ENCODE measurements at regions not wholly inside any gene's neighbourhood (a gene's known extent, or its start where the extent isn't known, plus 50 kb on each side); places are given as distances from the start of the nearest gene placed in this dataset.

DNA sequence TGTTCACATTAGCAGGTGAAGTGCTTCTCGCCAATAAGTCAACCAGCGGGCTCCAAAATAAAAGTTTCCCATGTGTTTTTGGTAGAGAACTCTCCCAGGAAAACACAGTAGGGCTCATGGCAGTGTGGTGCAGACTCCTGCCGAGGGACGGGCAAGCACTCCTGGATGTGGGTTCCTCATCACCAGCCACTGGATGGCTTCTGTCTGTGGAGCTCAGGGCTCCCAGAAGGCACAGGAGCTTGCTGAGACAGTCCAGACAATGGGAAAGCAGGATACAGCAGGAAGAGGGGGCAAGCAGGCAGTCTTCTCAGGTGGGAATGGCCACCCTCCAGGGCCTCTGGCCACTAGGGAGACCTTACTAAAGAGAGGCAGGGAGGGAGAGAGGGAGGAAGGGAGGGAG lies 142.4 kb downstream of the HSD17B3 start:
- peaks cover 0 to 24% of the 10 kb centered on the region in 2 donors for H3K4me1 ChIP-seq (ENCODE audit: control insufficient read depth in 2 of 2, insufficient read depth in 2 of 2, low read length in 2 of 2)
- H3K36me3 ChIP-seq (ENCODE audit: control insufficient read depth in 2 of 2, insufficient read depth in 2 of 2, low read length in 1 of 2) = no peaks in the 10 kb centered on the region
- H3K9me3 ChIP-seq (ENCODE audit: control insufficient read depth in 2 of 2, insufficient read depth in 1 of 2, low read length in 1 of 2) = no peaks in the 10 kb centered on the region
- DNase-seq (ENCODE audit: low read depth in 6 of 9, low spot score in 9 of 9) = no peak
- no peak overlapping the region for H3K27ac ChIP-seq (ENCODE audit: low read depth in 1 of 2, low read length in 1 of 2)
- whole genome bisulfite sequencing = 96% methylated on average over 4 of the region's 4 CpGs
- H3K27me3 ChIP-seq (ENCODE audit: control insufficient read depth in 2 of 2, insufficient read depth in 1 of 2, low read length in 1 of 2) = no peaks in the 10 kb centered on the region
- H3K4me3 ChIP-seq (ENCODE audit: low read length in 2 of 2) = no peak overlapping the region

DNA sequence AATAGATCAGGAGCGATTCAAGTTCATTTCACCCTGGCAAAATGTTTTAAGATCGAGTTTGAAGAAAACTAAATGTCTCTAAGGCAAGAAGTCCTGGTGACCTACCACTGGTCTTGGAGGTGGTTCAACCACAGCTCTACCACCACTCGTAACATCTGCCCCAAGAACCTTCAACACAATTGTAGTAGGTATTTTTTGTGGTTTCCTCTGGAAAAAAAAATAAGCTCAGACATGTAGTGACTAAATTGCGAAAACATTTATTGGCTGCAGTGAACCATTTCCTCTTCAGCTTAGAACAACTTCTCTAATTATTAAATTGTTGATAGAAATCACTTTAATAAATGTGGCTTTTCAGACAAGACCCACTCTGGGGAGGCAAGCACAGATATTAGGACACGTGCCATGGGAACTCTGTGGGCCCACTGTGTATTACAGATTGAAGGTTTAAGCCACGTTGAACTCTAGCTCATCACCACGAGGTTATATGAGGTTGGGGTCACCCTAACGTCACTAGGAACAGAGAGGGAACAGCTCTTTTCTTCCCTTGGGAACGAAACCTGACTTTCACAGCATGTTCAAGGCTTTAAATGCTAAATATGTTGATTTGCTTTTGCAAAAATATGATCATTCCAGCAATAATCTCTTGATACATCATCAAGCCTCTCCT lies 142.9 kb downstream of the HSD17B3 start:
- no peak overlapping the region for H3K27ac ChIP-seq (ENCODE audit: low read depth in 1 of 2, low read length in 1 of 2)
- H3K4me1 ChIP-seq (ENCODE audit: control insufficient read depth in 2 of 2, insufficient read depth in 2 of 2, low read length in 2 of 2) = peaks cover 0 to 24% of the 10 kb centered on the region in 2 donors
- no peaks in the 10 kb centered on the region for H3K9me3 ChIP-seq (ENCODE audit: control insufficient read depth in 2 of 2, insufficient read depth in 1 of 2, low read length in 1 of 2)
- no peaks in the 10 kb centered on the region for H3K27me3 ChIP-seq (ENCODE audit: control insufficient read depth in 2 of 2, insufficient read depth in 1 of 2, low read length in 1 of 2)
- no peaks in the 10 kb centered on the region for H3K36me3 ChIP-seq (ENCODE audit: control insufficient read depth in 2 of 2, insufficient read depth in 2 of 2, low read length in 1 of 2)
- no peak overlapping the region for H3K4me3 ChIP-seq (ENCODE audit: low read length in 2 of 2)
- DNase-seq (ENCODE audit: low read depth in 6 of 9, low spot score in 9 of 9) = peak in 1 of 9 donors; percentile 22
- WGBS = 25% methylated on average over 9 of the region's 9 CpGs

DNA sequence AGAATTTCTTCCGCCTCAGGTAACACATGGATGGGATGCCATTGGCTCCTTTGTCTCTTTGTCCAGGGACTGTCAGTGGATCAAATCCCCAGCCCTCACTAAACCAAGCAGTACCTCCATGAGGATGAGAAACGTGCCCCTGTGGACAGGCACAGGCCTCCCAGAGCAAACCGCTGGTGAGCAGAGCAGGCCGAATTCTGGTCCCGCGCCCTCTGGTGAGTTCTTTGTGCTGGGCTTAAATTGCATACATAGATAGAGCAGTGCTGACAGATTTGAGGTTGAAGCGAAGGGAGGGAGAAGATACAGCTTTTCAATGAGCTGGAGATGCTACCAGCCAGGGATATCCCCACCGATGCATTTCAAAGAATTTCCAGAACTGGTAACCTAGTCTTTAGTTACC lies 143.8 kb downstream of the HSD17B3 start:
- 94% methylated on average over 8 of the region's 8 CpGs for WGBS
- Histone ChIP-seq H3K27me3 (ENCODE audit: control insufficient read depth in 2 of 2, insufficient read depth in 1 of 2, low read length in 1 of 2) (no peaks in the 10 kb centered on the region), H3K4me3 (ENCODE audit: low read length in 2 of 2) (no peak overlapping the region)

DNA sequence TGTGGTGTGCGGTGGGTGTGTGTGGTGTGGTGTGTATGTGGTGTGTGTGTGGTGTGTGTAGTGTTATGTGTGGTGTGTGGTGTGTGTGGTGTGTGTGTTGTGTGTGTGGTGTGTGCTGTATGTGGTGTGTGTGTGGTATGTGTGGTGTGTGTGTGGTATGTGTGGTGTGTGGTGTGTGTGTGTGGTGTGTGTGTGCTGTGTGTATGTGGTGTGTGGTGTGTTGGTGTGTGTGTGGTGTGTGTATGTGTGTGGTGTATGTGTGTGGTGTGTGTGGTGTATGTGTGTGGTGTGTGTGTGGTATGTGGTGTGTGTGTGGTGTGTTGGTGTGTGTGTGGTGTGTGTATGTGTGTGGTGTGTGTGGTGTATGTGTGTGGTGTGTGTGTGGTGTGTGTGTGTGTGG lies 144.3 kb downstream of the HSD17B3 start:
- Histone ChIP-seq H3K4me1 (ENCODE audit: control insufficient read depth in 2 of 2, insufficient read depth in 2 of 2, low read length in 2 of 2) (peaks cover 0 to 29% of the 10 kb centered on the region in 2 donors), H3K4me3 (ENCODE audit: low read length in 2 of 2) (no peak overlapping the region), H3K36me3 (ENCODE audit: control insufficient read depth in 2 of 2, insufficient read depth in 2 of 2, low read length in 1 of 2) (no peaks in the 10 kb centered on the region), H3K27me3 (ENCODE audit: control insufficient read depth in 2 of 2, insufficient read depth in 1 of 2, low read length in 1 of 2) (no peaks in the 10 kb centered on the region), H3K27ac (ENCODE audit: low read depth in 1 of 2, low read length in 1 of 2) (no peak overlapping the region), H3K9me3 (ENCODE audit: control insufficient read depth in 2 of 2, insufficient read depth in 1 of 2, low read length in 1 of 2) (no peaks in the 10 kb centered on the region)
- DNase-seq (ENCODE audit: low read depth in 6 of 9, low spot score in 9 of 9) = no peak
- 48% methylated on average over 1 of the region's 1 CpG for WGBS

More for the DNA sequence above, 143.8 kb downstream of the HSD17B3 start:
- no peak overlapping the region for H3K27ac ChIP-seq (ENCODE audit: low read depth in 1 of 2, low read length in 1 of 2)
- no peaks in the 10 kb centered on the region for H3K36me3 ChIP-seq (ENCODE audit: control insufficient read depth in 2 of 2, insufficient read depth in 2 of 2, low read length in 1 of 2)
- H3K9me3 ChIP-seq (ENCODE audit: control insufficient read depth in 2 of 2, insufficient read depth in 1 of 2, low read length in 1 of 2) = no peaks in the 10 kb centered on the region
- H3K4me1 ChIP-seq (ENCODE audit: control insufficient read depth in 2 of 2, insufficient read depth in 2 of 2, low read length in 2 of 2) = peaks cover 0 to 24% of the 10 kb centered on the region in 2 donors
- no peak for DNase-seq (ENCODE audit: low read depth in 6 of 9, low spot score in 9 of 9)

- peak in 4 of 9 donors; percentile 16 to 52 (median 19) for DNase-seq (ENCODE audit: low read depth in 6 of 9, low spot score in 9 of 9)
- Histone ChIP-seq H3K4me3 (ENCODE audit: low read length in 2 of 2) (no peak overlapping the region), H3K27ac (ENCODE audit: low read depth in 1 of 2, low read length in 1 of 2) (no peak overlapping the region), H3K4me1 (ENCODE audit: control insufficient read depth in 2 of 2, insufficient read depth in 2 of 2, low read length in 2 of 2) (peaks cover 0 to 32% of the 10 kb centered on the region in 2 donors), H3K27me3 (ENCODE audit: control insufficient read depth in 2 of 2, insufficient read depth in 1 of 2, low read length in 1 of 2) (no peaks in the 10 kb centered on the region), H3K36me3 (ENCODE audit: control insufficient read depth in 2 of 2, insufficient read depth in 2 of 2, low read length in 1 of 2) (no peaks in the 10 kb centered on the region), H3K9me3 (ENCODE audit: control insufficient read depth in 2 of 2, insufficient read depth in 1 of 2, low read length in 1 of 2) (no peaks in the 10 kb centered on the region)
- WGBS = 53% methylated on average over 10 of the region's 10 CpGs
These were observed 145.6 kb downstream of the HSD17B3 start for GRCh38 chr9:96156171-96156974.

DNA sequence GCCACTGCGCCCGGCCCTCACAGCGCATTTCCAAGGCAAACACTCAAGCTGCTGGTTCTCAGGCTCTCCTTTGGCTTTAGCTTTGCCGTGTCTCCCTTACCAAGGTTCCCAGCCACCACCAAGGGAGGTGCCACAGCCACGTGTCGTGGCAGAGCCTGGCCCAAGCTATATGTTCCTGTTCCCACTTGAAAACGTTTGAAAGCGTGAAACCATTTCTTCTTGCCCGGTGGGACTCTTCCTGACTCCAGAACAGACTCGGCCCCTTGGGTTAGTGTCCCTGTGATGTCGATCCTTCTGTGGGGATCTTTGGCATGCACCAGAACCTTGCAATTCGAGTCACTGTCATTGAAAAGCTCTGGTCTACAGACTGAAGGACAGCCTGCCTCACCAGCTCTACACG lies 147.9 kb downstream of the HSD17B3 start:
- 89% methylated on average over 13 of the region's 13 CpGs for WGBS
- peaks cover 10 to 45% of the 10 kb centered on the region in 2 donors for H3K4me1 ChIP-seq (ENCODE audit: control insufficient read depth in 2 of 2, insufficient read depth in 2 of 2, low read length in 2 of 2)
- no peaks in the 10 kb centered on the region for H3K9me3 ChIP-seq (ENCODE audit: control insufficient read depth in 2 of 2, insufficient read depth in 1 of 2, low read length in 1 of 2)
- no peaks in the 10 kb centered on the region for H3K36me3 ChIP-seq (ENCODE audit: control insufficient read depth in 2 of 2, insufficient read depth in 2 of 2, low read length in 1 of 2)
- DNase-seq (ENCODE audit: low read depth in 6 of 9, low spot score in 9 of 9) = no peak
- H3K27me3 ChIP-seq (ENCODE audit: control insufficient read depth in 2 of 2, insufficient read depth in 1 of 2, low read length in 1 of 2) = no peaks in the 10 kb centered on the region
- H3K27ac ChIP-seq (ENCODE audit: low read depth in 1 of 2, low read length in 1 of 2) = no peak overlapping the region
- H3K4me3 ChIP-seq (ENCODE audit: low read length in 2 of 2) = no peak overlapping the region

GRCh38 chr9:96152550-96152949 lies 149.4 kb downstream of the HSD17B3 start:
- Histone ChIP-seq H3K27me3 (ENCODE audit: control insufficient read depth in 2 of 2, insufficient read depth in 1 of 2, low read length in 1 of 2) (no peaks in the 10 kb centered on the region), H3K36me3 (ENCODE audit: control insufficient read depth in 2 of 2, insufficient read depth in 2 of 2, low read length in 1 of 2) (no peaks in the 10 kb centered on the region), H3K4me3 (ENCODE audit: low read length in 2 of 2) (no peak overlapping the region), H3K9me3 (ENCODE audit: control insufficient read depth in 2 of 2, insufficient read depth in 1 of 2, low read length in 1 of 2) (no peaks in the 10 kb centered on the region), H3K27ac (ENCODE audit: low read depth in 1 of 2, low read length in 1 of 2) (no peak overlapping the region), H3K4me1 (ENCODE audit: control insufficient read depth in 2 of 2, insufficient read depth in 2 of 2, low read length in 2 of 2) (peaks cover 10 to 42% of the 10 kb centered on the region in 2 donors)
- DNase-seq (ENCODE audit: low read depth in 6 of 9, low spot score in 9 of 9) = peak in 1 of 9 donors; percentile 9
- WGBS = 64% methylated on average over 2 of the region's 2 CpGs

- 21% methylated on average over 11 of the region's 11 CpGs for WGBS
- DNase-seq (ENCODE audit: low read depth in 6 of 9, low spot score in 9 of 9) = peak in 8 of 9 donors; percentile 29 to 81 (median 46)
- no peaks in the 10 kb centered on the region for H3K9me3 ChIP-seq (ENCODE audit: control insufficient read depth in 2 of 2, insufficient read depth in 1 of 2, low read length in 1 of 2)
- H3K36me3 ChIP-seq (ENCODE audit: control insufficient read depth in 2 of 2, insufficient read depth in 2 of 2, low read length in 1 of 2) = no peaks in the 10 kb centered on the region
- H3K27ac ChIP-seq (ENCODE audit: low read depth in 1 of 2, low read length in 1 of 2) = peak overlapping the region in 1 of 2 donors; percentile 60
- no peak overlapping the region for H3K4me3 ChIP-seq (ENCODE audit: low read length in 2 of 2)
- no peaks in the 10 kb centered on the region for H3K27me3 ChIP-seq (ENCODE audit: control insufficient read depth in 2 of 2, insufficient read depth in 1 of 2, low read length in 1 of 2)
- peaks cover 10 to 31% of the 10 kb centered on the region in 2 donors for H3K4me1 ChIP-seq (ENCODE audit: control insufficient read depth in 2 of 2, insufficient read depth in 2 of 2, low read length in 2 of 2)
These were observed 151.4 kb downstream of the HSD17B3 start for GRCh38 chr9:96150324-96151227.

All from thymus (tissue), 11 donors.